ENCODE measurements at regions not wholly inside any gene's neighbourhood (a gene's known extent, or its start where the extent isn't known, plus 50 kb on each side); places are given as distances from the start of the nearest gene placed in this dataset.

DNA sequence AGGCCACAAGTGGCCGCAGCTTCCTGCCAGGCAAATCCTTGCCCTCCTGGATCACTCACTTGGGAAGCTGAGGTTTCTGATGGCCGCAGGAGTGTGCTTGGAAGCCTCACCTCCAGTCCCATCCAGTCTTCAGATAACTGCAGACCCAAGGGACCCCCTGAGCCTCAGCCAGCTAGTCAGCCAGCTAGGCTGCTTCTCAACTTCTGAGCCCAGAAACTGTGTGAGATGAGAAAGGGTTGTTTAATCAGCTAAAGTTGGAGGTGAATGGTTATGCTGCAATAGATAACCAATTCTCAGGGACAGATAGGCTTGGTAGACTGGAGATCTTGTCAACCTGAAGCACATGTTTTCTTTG is 96.9 kb downstream of the THBS2 start:
- no peak for TF ChIP-seq ZNF274 (IDR thresholded peaks at IDR 0.05; ENCODE audit: low read depth, low read length)
- no peak overlapping the region for H3K4me3 ChIP-seq (ENCODE audit: low read length)

DNA sequence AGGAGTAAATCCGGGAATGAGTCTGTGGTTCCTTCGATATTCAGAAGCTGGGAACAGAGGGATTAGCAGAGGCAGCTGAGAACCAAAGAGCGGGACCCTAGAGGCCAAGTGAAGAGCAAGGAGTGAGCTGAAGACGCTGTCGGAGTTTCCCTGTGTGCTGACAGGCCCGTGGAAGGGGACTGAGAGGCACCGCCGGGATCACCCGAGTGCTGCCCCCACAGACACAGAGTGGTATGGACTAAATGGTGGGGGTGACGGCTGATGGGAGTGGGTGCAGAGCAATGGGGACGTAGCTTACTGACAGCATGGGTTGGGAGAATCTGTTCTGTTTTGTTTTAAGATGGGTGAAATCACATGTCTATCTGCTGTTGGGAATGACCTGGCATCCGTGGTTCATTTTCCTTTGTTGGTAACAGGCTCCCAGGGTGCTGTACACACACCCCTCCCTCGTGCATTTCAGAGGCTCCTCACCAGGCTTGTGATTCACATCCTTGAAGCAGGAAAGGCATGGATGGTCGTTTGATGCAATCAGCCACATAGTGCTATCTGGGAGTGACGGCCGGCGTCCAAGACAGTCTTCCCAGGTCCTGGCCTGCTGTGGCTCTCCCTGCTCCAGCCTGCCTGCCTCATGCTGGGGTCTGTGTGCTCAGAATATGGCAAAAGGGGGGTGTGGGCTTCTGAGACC is 97.4 kb downstream of the THBS2 start:
- H3K4me3 ChIP-seq (ENCODE audit: low read length) = no peak overlapping the region
- TF ChIP-seq ZNF274 (IDR thresholded peaks at IDR 0.05; ENCODE audit: low read depth, low read length) = no peak

DNA sequence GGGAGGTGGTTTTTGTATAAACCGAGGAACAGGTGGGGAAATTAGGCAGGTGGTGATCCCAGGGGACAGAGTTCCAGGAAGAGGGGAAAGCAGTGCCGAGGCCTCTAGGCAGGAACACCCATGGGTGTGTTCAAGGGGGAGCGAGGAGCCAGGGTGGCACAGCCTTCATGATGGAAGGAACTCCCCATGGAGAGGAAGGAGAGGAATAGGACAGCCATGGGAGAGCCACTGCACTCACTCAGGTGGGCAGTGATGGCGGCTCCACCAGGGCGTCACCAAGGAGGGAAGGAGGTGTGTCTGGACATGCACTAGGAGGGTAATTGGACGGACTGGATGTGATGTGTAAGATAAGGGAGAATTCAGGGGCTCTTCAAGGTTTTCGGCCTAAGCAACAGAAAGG is 98.2 kb downstream of the THBS2 start:
- no peak overlapping the region for H3K4me3 ChIP-seq (ENCODE audit: low read length)
- TF ChIP-seq ZNF274 (IDR thresholded peaks at IDR 0.05; ENCODE audit: low read depth, low read length) = no peak

DNA sequence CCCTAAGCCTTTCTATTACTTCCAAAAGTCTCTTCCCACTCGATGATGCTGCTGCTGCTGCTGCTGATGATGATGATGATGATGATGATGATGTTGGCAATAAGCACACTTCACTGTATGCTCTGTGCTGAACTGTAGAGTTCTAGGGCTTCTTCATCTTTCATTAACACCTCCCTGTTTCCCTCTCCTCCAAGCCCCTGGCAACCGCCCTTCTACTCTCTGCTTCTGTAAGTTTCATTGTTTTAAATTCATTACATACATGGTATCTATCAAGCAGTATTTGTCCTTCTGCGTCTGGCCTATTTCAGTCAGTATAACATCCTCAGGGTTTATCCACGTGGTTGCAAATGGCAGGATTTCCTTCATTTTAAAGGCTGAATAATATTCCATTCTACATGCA is 100.2 kb downstream of the THBS2 start:
- H3K4me3 ChIP-seq (ENCODE audit: low read length) = no peak overlapping the region

DNA sequence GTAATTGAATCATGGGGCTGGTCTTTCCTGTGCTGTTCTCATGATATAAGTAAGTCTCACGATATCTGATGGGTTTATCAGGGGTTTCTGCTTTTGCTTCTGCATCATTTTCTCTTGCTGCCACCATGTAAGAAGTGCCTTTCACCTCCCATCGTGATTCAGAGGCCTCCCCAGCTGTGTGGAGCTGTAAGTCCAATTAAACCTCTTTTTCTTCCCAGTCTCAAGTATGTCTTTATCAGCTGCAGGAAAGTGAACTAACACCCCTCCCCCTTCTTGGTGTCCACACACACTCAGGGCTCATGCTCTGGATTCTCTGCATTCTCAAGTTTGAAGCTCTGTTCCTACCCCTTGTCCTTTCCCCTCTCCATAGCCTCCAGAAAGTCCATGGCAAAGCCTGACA is 107.1 kb downstream of the THBS2 start:
- no peak overlapping the region for H3K4me3 ChIP-seq (ENCODE audit: low read length)
- TF ChIP-seq ZNF274 (IDR thresholded peaks at IDR 0.05; ENCODE audit: low read depth, low read length) = no peak

More for the DNA sequence above, 100.2 kb downstream of the THBS2 start:
- TF ChIP-seq ZNF274 (IDR thresholded peaks at IDR 0.05; ENCODE audit: low read depth, low read length) = no peak

DNA sequence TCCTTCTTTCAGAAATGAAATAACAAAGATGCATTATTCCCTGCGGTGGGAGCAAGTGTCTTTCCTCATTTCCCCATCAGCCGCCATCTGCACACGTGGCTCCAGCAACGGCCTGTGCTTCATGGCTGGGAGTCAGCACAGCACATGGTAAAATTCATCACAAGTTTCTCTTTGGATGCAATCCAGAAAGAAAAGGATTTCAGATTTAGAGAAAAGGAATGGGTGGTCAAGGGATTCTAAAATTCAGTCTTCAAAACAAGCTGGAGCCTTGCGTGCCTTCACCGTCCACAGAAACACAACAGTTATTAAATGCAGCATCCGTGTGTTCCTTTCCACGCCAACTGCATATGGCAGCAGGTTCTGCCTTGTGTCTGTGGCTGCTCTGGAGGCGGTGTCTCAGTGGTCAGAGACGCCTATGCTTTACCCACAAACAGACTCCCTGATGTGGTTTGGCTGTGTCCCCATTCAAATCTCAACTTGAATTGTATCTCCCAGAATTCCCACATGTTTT is 107.6 kb downstream of the THBS2 start:
- no peak overlapping the region for H3K4me3 ChIP-seq (ENCODE audit: low read length)
- TF ChIP-seq ZNF274 (IDR thresholded peaks at IDR 0.05; ENCODE audit: low read depth, low read length) = no peak

DNA sequence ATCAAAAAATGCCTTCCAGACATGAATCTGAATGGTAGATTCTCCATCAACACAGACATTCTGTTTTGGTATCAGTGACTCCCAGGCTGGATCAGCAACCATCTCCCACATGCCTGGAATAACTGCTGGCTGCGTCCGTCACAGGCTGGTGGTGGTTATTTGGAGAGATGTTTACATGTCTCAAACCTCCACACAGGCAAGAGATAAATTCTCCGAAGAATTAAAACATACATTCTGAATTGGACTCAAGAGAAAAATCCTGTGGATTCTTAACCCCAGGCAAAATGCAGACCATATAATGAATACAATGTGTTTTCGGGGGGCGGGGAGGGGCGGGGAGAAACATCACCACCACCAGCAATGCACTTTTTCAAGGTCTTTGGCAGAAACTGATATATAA is 108.2 kb downstream of the THBS2 start:
- H3K4me3 ChIP-seq (ENCODE audit: low read length) = no peak overlapping the region
- no peak for TF ChIP-seq ZNF274 (IDR thresholded peaks at IDR 0.05; ENCODE audit: low read depth, low read length)

DNA sequence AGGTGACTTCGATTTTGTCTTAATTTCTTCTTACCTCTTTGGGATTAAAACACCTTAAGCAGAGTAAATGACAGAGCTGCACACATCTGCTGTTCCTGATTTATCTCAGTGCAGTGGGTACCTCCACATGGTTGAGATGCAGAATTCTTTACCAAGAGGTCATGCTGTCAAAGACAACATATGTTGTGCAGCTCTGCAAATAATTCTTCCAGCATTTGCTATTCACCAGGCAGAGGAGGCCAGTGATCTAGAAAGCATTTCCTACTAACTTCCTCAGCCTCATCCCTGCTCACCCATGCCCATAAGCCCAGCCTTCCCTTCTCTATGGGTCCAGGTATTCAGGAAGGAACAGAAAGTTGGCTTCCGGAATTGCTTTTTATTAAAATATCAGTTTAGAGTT is 109.3 kb downstream of the THBS2 start:
- H3K4me3 ChIP-seq (ENCODE audit: low read length) = no peak overlapping the region
- no peak for TF ChIP-seq ZNF274 (IDR thresholded peaks at IDR 0.05; ENCODE audit: low read depth, low read length)

DNA sequence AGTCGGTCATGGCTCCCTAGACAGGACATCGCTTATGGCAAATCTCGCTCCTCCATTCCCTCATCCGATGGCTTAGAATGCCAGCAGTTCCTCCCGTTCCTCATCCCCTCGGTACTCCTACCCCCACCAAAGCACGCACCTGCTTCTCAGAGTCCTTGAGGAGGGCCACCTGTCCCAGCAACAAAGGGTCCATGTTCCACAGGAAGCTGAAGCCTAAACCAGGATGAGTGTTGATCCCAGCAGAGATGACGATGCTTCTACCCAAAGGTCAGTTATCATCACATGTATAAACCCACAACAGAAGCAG is 111.2 kb downstream of the THBS2 start:
- no peak overlapping the region for H3K4me3 ChIP-seq (ENCODE audit: low read length)
- no peak for TF ChIP-seq ZNF274 (IDR thresholded peaks at IDR 0.05; ENCODE audit: low read depth, low read length)

DNA sequence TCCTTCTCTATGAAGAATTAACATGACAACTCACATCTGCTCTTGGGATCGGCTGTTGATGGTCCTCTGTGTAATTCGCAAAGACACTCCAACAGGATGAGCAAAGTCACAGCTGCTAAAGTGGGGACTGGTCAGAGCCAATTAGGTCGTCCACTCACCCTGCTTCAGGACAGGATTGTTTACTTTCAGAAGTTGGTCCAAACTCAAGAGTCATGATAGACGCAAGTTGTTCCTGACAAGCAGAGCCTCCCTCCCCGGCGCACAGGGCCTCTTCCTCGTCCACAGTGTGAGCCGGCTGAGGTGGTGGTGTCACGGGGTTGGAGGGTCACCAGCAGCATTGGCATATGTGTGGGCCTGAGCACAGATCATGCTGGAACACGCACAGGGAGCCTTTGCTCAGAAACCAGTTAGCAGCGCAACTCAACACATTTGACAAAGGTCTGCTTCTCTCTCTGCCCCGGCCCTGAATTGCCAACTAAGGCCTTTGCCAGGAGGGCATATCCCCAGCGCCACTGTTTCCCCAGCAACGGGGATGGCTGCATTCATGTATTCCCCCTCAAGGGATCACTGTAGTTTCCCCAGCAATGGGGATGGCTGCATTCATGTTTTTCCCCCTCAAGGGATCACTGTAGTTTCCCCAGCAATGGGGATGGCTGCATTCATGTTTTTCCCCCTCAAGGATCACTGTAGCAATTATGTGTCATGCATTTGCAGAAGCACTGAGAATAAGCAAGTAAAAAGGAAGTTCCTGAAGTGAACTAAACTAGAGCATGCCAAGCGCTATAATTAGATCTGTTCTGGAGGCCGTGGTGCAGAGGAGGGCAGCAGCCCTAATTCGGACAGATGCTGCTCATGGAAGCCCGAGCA is 111.7 kb downstream of the THBS2 start:
- TF ChIP-seq ZNF274 (IDR thresholded peaks at IDR 0.05; ENCODE audit: low read depth, low read length) = no peak
- no peak overlapping the region for H3K4me3 ChIP-seq (ENCODE audit: low read length)

DNA sequence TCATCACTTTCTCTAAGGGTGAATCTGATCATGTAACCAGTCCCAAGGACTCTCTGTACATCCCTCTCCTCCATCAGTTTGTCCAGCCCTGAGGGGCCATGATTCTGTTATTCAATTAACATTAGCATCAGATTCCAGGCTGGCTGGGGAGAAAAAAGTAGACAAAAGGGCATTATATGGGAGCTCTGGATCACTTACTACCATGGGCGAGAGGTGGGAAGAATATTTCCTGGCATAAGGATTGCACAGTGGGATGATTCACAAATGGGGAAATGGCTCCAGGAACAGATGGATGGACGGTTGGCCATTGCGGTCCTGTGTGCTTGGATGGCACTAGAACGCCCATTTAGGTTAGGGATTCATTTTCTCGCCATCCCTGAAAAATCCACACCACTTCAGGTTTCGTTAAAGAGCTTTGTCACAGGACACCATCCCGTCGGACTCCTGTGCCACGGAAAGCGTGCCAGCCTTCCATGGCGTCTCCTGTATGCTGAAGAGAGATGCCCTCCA is 112.6 kb downstream of the THBS2 start:
- H3K4me3 ChIP-seq (ENCODE audit: low read length) = no peak overlapping the region
- TF ChIP-seq ZNF274 (IDR thresholded peaks at IDR 0.05; ENCODE audit: low read depth, low read length) = no peak

DNA sequence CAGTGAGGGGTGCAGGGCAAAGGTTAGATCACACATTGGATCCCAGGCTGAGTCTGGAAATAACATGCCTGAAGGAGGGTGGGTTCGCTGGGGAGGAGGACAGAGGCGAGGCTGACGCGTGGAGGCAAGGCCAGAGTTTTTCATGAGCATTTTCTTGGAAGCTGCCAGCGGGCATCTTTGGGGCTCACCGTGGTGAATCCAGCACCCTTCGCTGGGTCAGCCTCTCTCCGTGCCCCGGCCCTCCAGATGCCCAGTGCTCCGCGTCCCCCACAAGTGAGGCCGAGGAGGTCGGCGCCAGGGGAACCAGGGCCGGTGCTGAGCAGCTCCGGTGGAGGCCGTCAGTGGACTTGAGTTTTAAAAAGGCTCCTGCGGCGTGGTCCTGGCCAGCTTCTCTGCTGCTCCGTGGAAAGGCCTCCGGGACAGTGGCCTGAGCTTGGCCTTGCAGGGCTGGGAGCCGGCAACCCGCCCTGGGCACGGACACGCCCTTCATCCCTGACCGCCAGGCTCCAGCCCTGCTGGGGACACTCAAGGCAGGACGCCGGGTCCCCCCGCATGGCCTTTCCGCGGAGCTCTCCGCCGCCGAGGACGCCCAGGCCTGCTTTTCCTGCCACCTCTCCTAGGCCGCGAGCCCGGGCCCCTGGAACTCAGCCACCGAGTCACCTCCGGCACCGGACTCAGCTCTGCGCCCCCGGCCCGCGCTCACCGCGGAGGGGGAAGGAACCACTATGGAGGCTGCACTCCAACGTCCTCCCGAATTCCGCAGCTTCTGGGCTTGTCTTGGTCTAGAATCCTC is 114.3 kb downstream of the THBS2 start:
- no peak overlapping the region for H3K4me3 ChIP-seq (ENCODE audit: low read length)
- no peak for TF ChIP-seq ZNF274 (IDR thresholded peaks at IDR 0.05; ENCODE audit: low read depth, low read length)

DNA sequence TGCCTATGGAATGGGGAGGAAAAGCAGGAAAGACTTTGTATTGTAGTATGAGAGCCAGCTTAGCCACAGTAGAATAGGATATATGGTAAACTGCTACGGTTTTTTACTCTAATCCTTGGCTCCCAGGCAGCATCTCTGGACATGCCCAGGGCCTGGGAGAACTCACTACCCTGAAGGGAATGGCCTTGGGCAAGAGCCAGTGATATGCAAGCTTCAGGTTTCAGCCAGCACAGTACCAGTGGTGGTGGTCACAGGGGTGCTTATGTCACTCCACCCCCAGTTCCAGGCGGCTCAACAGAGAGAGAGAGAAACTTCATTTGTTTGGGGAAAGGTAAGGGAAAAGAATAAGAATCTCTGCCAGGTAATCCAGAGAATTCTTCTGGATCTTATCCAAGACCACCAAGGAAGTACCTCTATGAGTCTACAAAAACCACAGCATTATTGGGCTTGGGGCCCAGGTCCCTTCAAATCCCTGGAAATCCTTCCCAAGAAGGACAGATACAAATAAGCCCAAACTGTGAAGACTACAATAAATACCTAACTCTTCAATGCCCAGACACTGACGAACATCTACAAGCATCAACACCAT is 121.2 kb downstream of the THBS2 start:
- no peak for TF ChIP-seq ZNF274 (IDR thresholded peaks at IDR 0.05; ENCODE audit: low read depth, low read length)
- H3K4me3 ChIP-seq (ENCODE audit: low read length) = no peak overlapping the region

DNA sequence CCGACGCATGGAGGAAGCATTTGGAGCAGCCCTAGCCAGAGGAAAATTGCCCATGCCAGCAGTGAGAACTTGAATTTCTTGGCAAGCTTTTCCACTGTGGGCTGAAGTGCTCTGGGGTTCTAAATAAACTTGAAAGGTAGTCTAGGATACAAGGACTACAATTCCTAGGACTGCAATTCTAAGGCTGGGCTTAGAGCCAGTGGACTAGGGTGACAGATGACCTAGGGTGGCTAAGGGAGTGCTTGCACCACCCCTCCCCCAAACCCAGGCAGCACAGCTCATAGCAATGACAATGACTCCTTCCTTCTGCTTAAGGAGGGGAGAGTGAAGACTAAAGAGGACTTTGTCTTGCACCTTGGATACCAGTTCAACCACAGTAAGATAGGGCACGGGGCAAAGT is 122.3 kb downstream of the THBS2 start:
- H3K4me3 ChIP-seq (ENCODE audit: low read length) = no peak overlapping the region
- TF ChIP-seq ZNF274 (IDR thresholded peaks at IDR 0.05; ENCODE audit: low read depth, low read length) = no peak
